KMS-11 (cell line): ENCODE measurements at regions not wholly inside any gene's neighbourhood (a gene's known extent, or its start where the extent isn't known, plus 50 kb on each side); places are given as distances from the start of the nearest gene placed in this dataset.

Experiments
- H2AFZ ChIP-seq: fragments of 200-600 bp; sonication (generic); 2 replicates; pipeline ENCODE4 v1.6.1; 2016; ENCODE audit warnings: antibody characterized with exemption, mixed run types, low read depth
- H3K27ac ChIP-seq: fragments of 200-600 bp; sonication (generic); 2 replicates; pipeline ENCODE4 v1.6.1; 2016; ENCODE audit warnings: mild to moderate bottlenecking, mixed run types
- H3K27me3 ChIP-seq: fragments of 200-600 bp; sonication (generic); 2 replicates; pipeline ENCODE4 v1.6.1; 2017; ENCODE audit warnings: mild to moderate bottlenecking, low read depth, mixed run types, moderate library complexity; ENCODE audit not compliant: insufficient read depth
- H3K36me3 ChIP-seq: fragments of 200-600 bp; sonication (generic); 2 replicates; pipeline ENCODE4 v1.6.1; 2017; ENCODE audit warnings: mild to moderate bottlenecking, mixed run types; ENCODE audit not compliant: insufficient read depth
- H3K4me1 ChIP-seq: fragments of 200-600 bp; sonication (generic); 2 replicates; pipeline ENCODE4 v1.6.1; 2016; ENCODE audit warnings: mild to moderate bottlenecking, low read depth, mixed run types; ENCODE audit not compliant: poor library complexity, severe bottlenecking
- H3K4me2 ChIP-seq: fragments of 200-600 bp; sonication (generic); 2 replicates; pipeline ENCODE4 v1.7.0; 2016; ENCODE audit warnings: mild to moderate bottlenecking, mixed run types
- H3K4me3 ChIP-seq: fragments of 200-600 bp; sonication (generic); IDR thresholded peaks from 2 replicates; pipeline ENCODE4 v1.6.1; 2017; ENCODE audit warnings: low read depth, low read length, mixed read lengths; ENCODE audit not compliant: insufficient read depth
- H3K79me2 ChIP-seq: fragments of 200-600 bp; sonication (generic); 2 replicates; pipeline ENCODE4 v1.6.1; 2016; ENCODE audit warnings: low read depth, mixed run types; ENCODE audit not compliant: insufficient read depth
- H3K9ac ChIP-seq: fragments of 200-600 bp; sonication (generic); 2 replicates; pipeline ENCODE4 v1.6.1; 2016; ENCODE audit warnings: mild to moderate bottlenecking, mixed run types
- H4K20me1 ChIP-seq: fragments of 200-600 bp; sonication (generic); 2 replicates; pipeline ENCODE4 v1.6.1; 2016; ENCODE audit warnings: mild to moderate bottlenecking, mixed run types; ENCODE audit not compliant: insufficient read depth
- TF ChIP-seq, protein P1 (sequence below): fragments of 200-600 bp; sonication (generic); conservative IDR thresholded peaks from 2 replicates; pipeline ENCODE4 v1.6.1; 2017; ENCODE audit warnings: low read depth, mild to moderate bottlenecking, antibody characterized with exemption, low read length, moderate library complexity, mixed read lengths

DNA sequence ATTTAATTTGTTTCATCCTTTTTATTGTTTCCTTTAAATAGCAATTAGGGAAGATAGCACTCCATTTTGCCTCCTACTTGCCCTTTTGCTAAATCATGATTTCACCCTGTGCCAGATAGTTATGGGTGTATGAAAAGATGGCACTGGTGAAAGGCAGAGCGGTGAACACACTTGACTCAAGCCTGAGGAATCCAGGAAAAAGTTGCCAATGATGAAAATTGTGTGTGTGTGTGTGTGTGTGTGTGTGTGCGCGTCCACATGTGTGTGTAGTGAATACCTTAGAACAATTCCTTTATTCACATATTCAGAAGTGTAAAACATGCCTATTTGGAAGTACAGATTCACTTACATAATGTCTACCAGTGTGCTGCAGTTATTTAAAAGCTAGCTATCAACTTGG is 123.8 kb downstream of the PTCSC3 start:
- TF ChIP-seq, protein P1, sequence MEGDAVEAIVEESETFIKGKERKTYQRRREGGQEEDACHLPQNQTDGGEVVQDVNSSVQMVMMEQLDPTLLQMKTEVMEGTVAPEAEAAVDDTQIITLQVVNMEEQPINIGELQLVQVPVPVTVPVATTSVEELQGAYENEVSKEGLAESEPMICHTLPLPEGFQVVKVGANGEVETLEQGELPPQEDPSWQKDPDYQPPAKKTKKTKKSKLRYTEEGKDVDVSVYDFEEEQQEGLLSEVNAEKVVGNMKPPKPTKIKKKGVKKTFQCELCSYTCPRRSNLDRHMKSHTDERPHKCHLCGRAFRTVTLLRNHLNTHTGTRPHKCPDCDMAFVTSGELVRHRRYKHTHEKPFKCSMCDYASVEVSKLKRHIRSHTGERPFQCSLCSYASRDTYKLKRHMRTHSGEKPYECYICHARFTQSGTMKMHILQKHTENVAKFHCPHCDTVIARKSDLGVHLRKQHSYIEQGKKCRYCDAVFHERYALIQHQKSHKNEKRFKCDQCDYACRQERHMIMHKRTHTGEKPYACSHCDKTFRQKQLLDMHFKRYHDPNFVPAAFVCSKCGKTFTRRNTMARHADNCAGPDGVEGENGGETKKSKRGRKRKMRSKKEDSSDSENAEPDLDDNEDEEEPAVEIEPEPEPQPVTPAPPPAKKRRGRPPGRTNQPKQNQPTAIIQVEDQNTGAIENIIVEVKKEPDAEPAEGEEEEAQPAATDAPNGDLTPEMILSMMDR = no peak
- H3K4me1 ChIP-seq = no peaks in the 10 kb centered on the region
- no peaks in the 10 kb centered on the region for H3K79me2 ChIP-seq
- no peaks in the 10 kb centered on the region for H3K36me3 ChIP-seq
- no peak overlapping the region for H3K4me2 ChIP-seq
- H3K4me3 ChIP-seq = no peak overlapping the region
- no peak overlapping the region for H2AFZ ChIP-seq
- H3K27ac ChIP-seq = no peak overlapping the region
- H4K20me1 ChIP-seq = no peaks in the 10 kb centered on the region
- no peak overlapping the region for H3K9ac ChIP-seq
- H3K27me3 ChIP-seq = no peaks in the 10 kb centered on the region

DNA sequence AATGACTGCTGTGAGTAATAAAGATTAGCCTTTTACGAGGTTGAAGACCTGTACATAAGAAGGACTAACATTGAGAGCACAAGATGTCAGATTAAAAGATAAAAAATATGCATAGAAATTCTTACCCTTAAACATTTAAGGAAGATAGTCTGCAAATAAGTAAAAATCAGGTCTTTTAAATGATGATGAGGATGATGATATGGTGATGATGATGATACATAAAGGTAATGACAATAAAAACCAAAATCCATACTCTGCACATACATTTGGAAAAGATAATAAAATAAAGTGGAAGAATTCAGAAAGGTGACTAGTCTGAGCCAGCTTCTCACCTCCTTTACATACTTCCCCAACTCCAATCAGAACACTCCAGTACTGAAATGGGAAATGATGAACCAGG is 124.5 kb downstream of the PTCSC3 start:
- H3K27me3 ChIP-seq = no peaks in the 10 kb centered on the region
- H4K20me1 ChIP-seq = no peaks in the 10 kb centered on the region
- H3K4me3 ChIP-seq = no peak overlapping the region
- no peak overlapping the region for H2AFZ ChIP-seq
- H3K4me2 ChIP-seq = no peak overlapping the region
- H3K27ac ChIP-seq = no peak overlapping the region
- TF ChIP-seq, protein P1 = no peak
- H3K79me2 ChIP-seq = no peaks in the 10 kb centered on the region
- no peak overlapping the region for H3K9ac ChIP-seq
- no peaks in the 10 kb centered on the region for H3K36me3 ChIP-seq
- no peaks in the 10 kb centered on the region for H3K4me1 ChIP-seq

DNA sequence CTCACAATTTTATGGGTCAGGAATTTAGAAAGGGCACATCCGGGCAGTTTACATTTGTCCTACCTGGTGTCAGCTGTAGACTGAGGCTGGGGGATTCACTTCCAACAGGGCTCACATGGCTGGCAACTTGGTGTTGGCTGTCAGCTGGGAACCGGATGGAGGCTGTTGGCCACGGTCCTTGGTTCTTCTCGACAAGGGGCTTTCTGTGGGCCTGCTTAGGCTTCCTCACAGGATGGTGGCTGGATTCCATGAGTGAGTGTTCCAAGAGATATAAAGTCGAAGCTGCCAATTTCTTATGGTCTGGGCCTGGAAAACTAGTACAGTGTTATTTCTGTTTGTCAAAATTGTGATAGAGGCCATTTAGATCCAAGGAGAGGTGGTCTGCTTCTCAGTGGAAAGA is 127.9 kb downstream of the PTCSC3 start:
- Histone ChIP-seq H3K36me3 (no peaks in the 10 kb centered on the region), H3K79me2 (no peaks in the 10 kb centered on the region), H3K4me3 (no peak overlapping the region), H2AFZ (no peak overlapping the region), H3K27me3 (no peaks in the 10 kb centered on the region), H3K9ac (no peak overlapping the region), H4K20me1 (no peaks in the 10 kb centered on the region), H3K4me2 (no peak overlapping the region), H3K27ac (no peak overlapping the region), H3K4me1 (no peaks in the 10 kb centered on the region)
- TF ChIP-seq, protein P1 = no peak

DNA sequence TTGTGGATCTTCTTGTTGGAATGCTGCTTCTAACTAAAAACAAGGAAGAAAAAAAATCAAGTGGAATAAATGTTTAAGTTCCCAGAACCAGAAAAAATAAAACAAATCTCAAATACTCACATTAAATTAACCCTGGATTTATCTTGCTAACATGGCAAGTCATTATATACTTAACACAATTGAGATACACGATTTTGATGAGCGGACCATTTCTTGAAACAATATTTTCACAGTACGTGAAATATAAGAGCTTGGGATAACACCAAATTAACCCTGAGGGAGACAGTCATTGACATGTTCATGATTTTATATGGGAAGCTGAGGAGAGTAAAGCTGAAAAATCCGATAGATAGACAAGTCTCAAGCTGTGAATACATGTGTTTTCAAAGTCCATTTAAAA is 128.6 kb downstream of the PTCSC3 start:
- TF ChIP-seq, protein P1 = no peak
- Histone ChIP-seq H3K9ac (no peak overlapping the region), H3K27ac (no peak overlapping the region), H3K79me2 (no peaks in the 10 kb centered on the region), H3K27me3 (no peaks in the 10 kb centered on the region), H2AFZ (no peak overlapping the region), H3K4me2 (no peak overlapping the region), H3K4me3 (no peak overlapping the region), H3K4me1 (no peaks in the 10 kb centered on the region), H4K20me1 (no peaks in the 10 kb centered on the region), H3K36me3 (no peaks in the 10 kb centered on the region)

DNA sequence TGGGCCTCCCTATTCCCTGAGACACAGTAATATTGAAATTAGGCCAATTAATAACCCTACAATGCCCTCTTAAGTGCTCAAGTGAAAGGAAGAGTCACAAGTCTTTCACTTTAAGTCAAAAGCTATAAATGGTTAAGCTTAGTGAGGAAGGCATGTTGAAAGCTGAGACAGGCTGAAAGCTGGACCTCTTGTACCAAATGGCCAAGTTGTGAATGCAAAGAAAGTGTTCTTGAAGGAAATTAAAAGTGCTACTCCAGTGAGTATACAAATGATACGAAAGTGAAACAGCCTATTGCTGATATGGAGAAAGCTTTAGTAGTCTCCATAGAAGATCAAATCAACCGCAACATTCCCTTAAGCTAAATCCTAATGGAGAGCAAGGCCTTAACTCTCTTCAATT is 140.8 kb downstream of the PTCSC3 start:
- Histone ChIP-seq H3K79me2 (no peaks in the 10 kb centered on the region), H3K4me2 (no peak overlapping the region), H3K36me3 (no peaks in the 10 kb centered on the region), H3K27ac (no peak overlapping the region), H3K27me3 (no peaks in the 10 kb centered on the region), H2AFZ (no peak overlapping the region), H3K4me3 (no peak overlapping the region), H3K9ac (no peak overlapping the region), H4K20me1 (no peaks in the 10 kb centered on the region), H3K4me1 (no peaks in the 10 kb centered on the region)
- TF ChIP-seq, protein P1 = no peak
